ENCODE measurements at regions not wholly inside any gene's neighbourhood (a gene's known extent, or its start where the extent isn't known, plus 50 kb on each side); places are given as distances from the start of the nearest gene placed in this dataset.

DNA sequence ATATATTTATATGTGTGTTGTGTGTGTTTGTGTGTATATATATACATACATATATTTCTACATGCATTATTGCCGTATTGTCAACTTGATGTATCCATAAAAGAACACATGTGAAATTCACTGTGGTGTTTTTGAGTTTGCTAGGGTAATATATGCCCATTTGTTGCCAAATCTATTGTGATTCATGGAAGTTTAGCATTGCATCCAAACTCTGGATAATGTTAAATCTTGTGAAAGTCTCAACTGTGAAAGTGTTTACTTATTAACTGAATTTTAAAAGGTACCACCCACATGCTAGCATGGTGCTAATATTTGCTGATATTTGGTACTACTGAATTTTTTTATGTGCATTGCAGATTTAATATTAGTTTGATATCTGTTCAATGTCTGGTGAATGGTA, 96.6 kb upstream of the SLC8A1 start:
- no peak overlapping the region for H3K4me3 ChIP-seq (ENCODE audit: low read depth, low read length)
- ChIA-PET CTCF (no interaction called here), POLR2A (no interaction called here)
- H3K9me3 Mint-ChIP-seq (ENCODE audit: unreplicated experiment): no peaks in the 10 kb centered on the region
- H3K4me1 Mint-ChIP-seq (ENCODE audit: low read depth, unreplicated experiment): peaks cover 9% of the 10 kb centered on the region
- H3K4me1 ChIP-seq: no peaks in the 10 kb centered on the region
- H3K9me3 ChIP-seq: no peaks in the 10 kb centered on the region
- intact Hi-C loops (cut with micrococcal nuclease; ENCODE audit: unreplicated experiment): no loop called here
- TF ChIP-seq, protein P1, sequence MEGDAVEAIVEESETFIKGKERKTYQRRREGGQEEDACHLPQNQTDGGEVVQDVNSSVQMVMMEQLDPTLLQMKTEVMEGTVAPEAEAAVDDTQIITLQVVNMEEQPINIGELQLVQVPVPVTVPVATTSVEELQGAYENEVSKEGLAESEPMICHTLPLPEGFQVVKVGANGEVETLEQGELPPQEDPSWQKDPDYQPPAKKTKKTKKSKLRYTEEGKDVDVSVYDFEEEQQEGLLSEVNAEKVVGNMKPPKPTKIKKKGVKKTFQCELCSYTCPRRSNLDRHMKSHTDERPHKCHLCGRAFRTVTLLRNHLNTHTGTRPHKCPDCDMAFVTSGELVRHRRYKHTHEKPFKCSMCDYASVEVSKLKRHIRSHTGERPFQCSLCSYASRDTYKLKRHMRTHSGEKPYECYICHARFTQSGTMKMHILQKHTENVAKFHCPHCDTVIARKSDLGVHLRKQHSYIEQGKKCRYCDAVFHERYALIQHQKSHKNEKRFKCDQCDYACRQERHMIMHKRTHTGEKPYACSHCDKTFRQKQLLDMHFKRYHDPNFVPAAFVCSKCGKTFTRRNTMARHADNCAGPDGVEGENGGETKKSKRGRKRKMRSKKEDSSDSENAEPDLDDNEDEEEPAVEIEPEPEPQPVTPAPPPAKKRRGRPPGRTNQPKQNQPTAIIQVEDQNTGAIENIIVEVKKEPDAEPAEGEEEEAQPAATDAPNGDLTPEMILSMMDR (IDR thresholded peaks at IDR 0.05; ENCODE audit: insufficient read depth in 1 of 2, low read depth in 1 of 2, low read length in 1 of 2, severe bottlenecking in 1 of 2, unreplicated experiment in 1 of 2): no peak
- no peaks in the 10 kb centered on the region for H3K27me3 ChIP-seq (replicated peaks; ENCODE audit: control insufficient read depth, insufficient read depth, low read length)
- no peak overlapping the region for H3K27ac Mint-ChIP-seq (ENCODE audit: unreplicated experiment)
- H3K4me3 Mint-ChIP-seq (ENCODE audit: unreplicated experiment): no peak overlapping the region
- no peaks in the 10 kb centered on the region for H3K36me3 Mint-ChIP-seq (ENCODE audit: insufficient read depth, unreplicated experiment)
- no peaks in the 10 kb centered on the region for H3K36me3 ChIP-seq (ENCODE audit: control insufficient read depth, insufficient read depth, low read length)
- H3K27me3 Mint-ChIP-seq (ENCODE audit: insufficient read depth, unreplicated experiment): peaks cover 6% of the 10 kb centered on the region
- no peak for DNase-seq
- no TSS peak for BruUV-seq (replicated peaks)

GRCh38 chr2:40550085-40550484, 98.2 kb upstream of the SLC8A1 start:
- no peak overlapping the region for H3K4me3 Mint-ChIP-seq (ENCODE audit: unreplicated experiment)
- Histone ChIP-seq H3K27me3 (replicated peaks; ENCODE audit: control insufficient read depth, insufficient read depth, low read length) (no peaks in the 10 kb centered on the region), H3K36me3 (ENCODE audit: control insufficient read depth, insufficient read depth, low read length) (no peaks in the 10 kb centered on the region), H3K9me3 (no peaks in the 10 kb centered on the region), H3K4me3 (ENCODE audit: low read depth, low read length) (no peak overlapping the region), H3K4me1 (no peaks in the 10 kb centered on the region)
- ChIA-PET CTCF (no interaction called here), POLR2A (no interaction called here)
- no peaks in the 10 kb centered on the region for H3K36me3 Mint-ChIP-seq (ENCODE audit: insufficient read depth, unreplicated experiment)
- TF ChIP-seq, protein P1 (IDR thresholded peaks at IDR 0.05; ENCODE audit: insufficient read depth in 1 of 2, low read depth in 1 of 2, low read length in 1 of 2, severe bottlenecking in 1 of 2, unreplicated experiment in 1 of 2): no peak
- no peaks in the 10 kb centered on the region for H3K9me3 Mint-ChIP-seq (ENCODE audit: unreplicated experiment)
- DNase-seq: no peak
- no peaks in the 10 kb centered on the region for H3K4me1 Mint-ChIP-seq (ENCODE audit: low read depth, unreplicated experiment)
- no peak overlapping the region for H3K27ac Mint-ChIP-seq (ENCODE audit: unreplicated experiment)
- intact Hi-C loops (cut with micrococcal nuclease; ENCODE audit: unreplicated experiment): no loop called here
- peaks cover 6% of the 10 kb centered on the region for H3K27me3 Mint-ChIP-seq (ENCODE audit: insufficient read depth, unreplicated experiment)
- no TSS peak for BruUV-seq (replicated peaks)

GRCh38 chr2:40551081-40551480, 99.2 kb upstream of the SLC8A1 start:
- Histone ChIP-seq H3K4me1 (no peaks in the 10 kb centered on the region), H3K36me3 (ENCODE audit: control insufficient read depth, insufficient read depth, low read length) (no peaks in the 10 kb centered on the region), H3K4me3 (ENCODE audit: low read depth, low read length) (no peak overlapping the region), H3K27me3 (replicated peaks; ENCODE audit: control insufficient read depth, insufficient read depth, low read length) (no peaks in the 10 kb centered on the region), H3K9me3 (no peaks in the 10 kb centered on the region)
- no peaks in the 10 kb centered on the region for H3K36me3 Mint-ChIP-seq (ENCODE audit: insufficient read depth, unreplicated experiment)
- BruUV-seq (replicated peaks): no TSS peak
- DNase-seq: no peak
- ChIA-PET CTCF (no interaction called here), POLR2A (no interaction called here)
- H3K4me3 Mint-ChIP-seq (ENCODE audit: unreplicated experiment): no peak overlapping the region
- H3K4me1 Mint-ChIP-seq (ENCODE audit: low read depth, unreplicated experiment): no peaks in the 10 kb centered on the region
- H3K27me3 Mint-ChIP-seq (ENCODE audit: insufficient read depth, unreplicated experiment): peaks cover 9% of the 10 kb centered on the region
- H3K27ac Mint-ChIP-seq (ENCODE audit: unreplicated experiment): no peak overlapping the region
- no peaks in the 10 kb centered on the region for H3K9me3 Mint-ChIP-seq (ENCODE audit: unreplicated experiment)
- TF ChIP-seq, protein P1 (IDR thresholded peaks at IDR 0.05; ENCODE audit: insufficient read depth in 1 of 2, low read depth in 1 of 2, low read length in 1 of 2, severe bottlenecking in 1 of 2, unreplicated experiment in 1 of 2): no peak
- intact Hi-C loops (cut with micrococcal nuclease; ENCODE audit: unreplicated experiment): no loop called here
